ENCODE measurements at regions not wholly inside any gene's neighbourhood (a gene's known extent, or its start where the extent isn't known, plus 50 kb on each side); places are given as distances from the start of the nearest gene placed in this dataset.

- H3K27ac ChIP-seq, result no peak overlapping the region
- TF ChIP-seq CTCF (conservative IDR thresholded peaks at IDR 0.05), result no peak
Measured at GRCh38 chr9:38280251-38280800, 112.2 kb upstream of the ALDH1B1 start.

GRCh38 chr9:38278931-38279679 lies 113.4 kb upstream of the ALDH1B1 start:
- peak overlapping the region; percentile 40 for H3K27ac ChIP-seq
- TF ChIP-seq CTCF (conservative IDR thresholded peaks at IDR 0.05), result no peak

- H3K27ac ChIP-seq, result peak overlapping the region; percentile 40
- no peak for TF ChIP-seq CTCF (conservative IDR thresholded peaks at IDR 0.05)
Measured at GRCh38 chr9:38278457-38278856, 114.0 kb upstream of the ALDH1B1 start.

GRCh38 chr9:38277601-38278200 lies 114.8 kb upstream of the ALDH1B1 start:
- H3K27ac ChIP-seq, result no peak overlapping the region
- no peak for TF ChIP-seq CTCF (conservative IDR thresholded peaks at IDR 0.05)

- H3K27ac ChIP-seq, result no peak overlapping the region
- no peak for TF ChIP-seq CTCF (conservative IDR thresholded peaks at IDR 0.05)
Measured at GRCh38 chr9:38276771-38277439, 115.6 kb upstream of the ALDH1B1 start.

- TF ChIP-seq CTCF (conservative IDR thresholded peaks at IDR 0.05), result no peak
- H3K27ac ChIP-seq, result no peak overlapping the region
Measured at GRCh38 chr9:38274800-38275199, 117.7 kb upstream of the ALDH1B1 start.

GRCh38 chr9:38272710-38273109 lies 119.8 kb upstream of the ALDH1B1 start:
- H3K27ac ChIP-seq, result no peak overlapping the region
- no peak for TF ChIP-seq CTCF (conservative IDR thresholded peaks at IDR 0.05)
